ENCODE measurements at regions not wholly inside any gene's neighbourhood (a gene's known extent, or its start where the extent isn't known, plus 50 kb on each side); places are given as distances from the start of the nearest gene placed in this dataset.
A peak's percentile ranks its signal among the peaks of the same experiment; 100 is the strongest.

GRCh38 chr1:209063767-209064659, 519.5 kb upstream of the CAMK1G start (continued):
- TF ChIP-seq ZNF462 (CRISPR knock-in tag; IDR thresholded peaks at IDR 0.05) (no peak), JUNB (IDR thresholded peaks at IDR 0.05; ENCODE audit: unreplicated experiment) (no peak)

- H3K4me1 ChIP-seq (ENCODE audit: insufficient read depth) = peaks cover 14% of the 10 kb centered on the region; the same call in 1 of the 2 replicates
- no peaks in the 10 kb centered on the region for H3K27me3 ChIP-seq (ENCODE audit: insufficient read depth)
- H3K4me2 ChIP-seq = no peak overlapping the region
- Mint-ChIP-seq H3K36me3 (ENCODE audit: low read depth) (no peaks in the 10 kb centered on the region), H3K9me3 (no peaks in the 10 kb centered on the region), H3K27me3 (ENCODE audit: insufficient read depth, low read depth, poor library complexity) (no peaks in the 10 kb centered on the region), H3K4me3 (no peak overlapping the region), H3K4me1 (peaks cover 15% of the 10 kb centered on the region), H3K27ac (no peak overlapping the region; the same call in 1 of the 2 replicates)
- no peaks in the 10 kb centered on the region for H4K20me1 ChIP-seq (replicated peaks; ENCODE audit: insufficient read depth)
- ATAC-seq = peak; percentile 94
- peak; percentile 5 for DNase-seq (ENCODE audit: low spot score)
- no peak overlapping the region for H3K27ac ChIP-seq (ENCODE audit: low read depth)
- H3K9me2 ChIP-seq (ENCODE audit: insufficient read depth) = no peaks in the 10 kb centered on the region
- H3K79me2 ChIP-seq (replicated peaks; ENCODE audit: insufficient read depth) = no peaks in the 10 kb centered on the region
- no peak overlapping the region for H3K4me3 ChIP-seq
- no peaks in the 10 kb centered on the region for H3F3A ChIP-seq (replicated peaks; ENCODE audit: low read depth)
- no peak overlapping the region; the same call in 1 of the 2 replicates for H2AFZ ChIP-seq
- H3K36me3 ChIP-seq (ENCODE audit: insufficient read depth) = no peaks in the 10 kb centered on the region
- TF ChIP-seq EZH2phosphoT487 (IDR thresholded peaks at IDR 0.05; ENCODE audit: unreplicated experiment) (no peak), EZH2 (IDR thresholded peaks at IDR 0.05; ENCODE audit: low read depth, unreplicated experiment) (no peak), ZNF462 (CRISPR knock-in tag; IDR thresholded peaks at IDR 0.05) (no peak), STAT1 (IDR thresholded peaks at IDR 0.05; ENCODE audit: unreplicated experiment) (no peak), CREB1 (CRISPR knock-in tag; IDR thresholded peaks at IDR 0.05; ENCODE audit: low read depth) (no peak), ZNF114 (CRISPR knock-in tag; IDR thresholded peaks at IDR 0.05) (no peak)
These were observed 518.4 kb upstream of the CAMK1G start for GRCh38 chr1:209064850-209065706.

Measured in GM23338 (cell line).